ENCODE measurements at regions not wholly inside any gene's neighbourhood (a gene's known extent, or its start where the extent isn't known, plus 50 kb on each side); places are given as distances from the start of the nearest gene placed in this dataset.

DNA sequence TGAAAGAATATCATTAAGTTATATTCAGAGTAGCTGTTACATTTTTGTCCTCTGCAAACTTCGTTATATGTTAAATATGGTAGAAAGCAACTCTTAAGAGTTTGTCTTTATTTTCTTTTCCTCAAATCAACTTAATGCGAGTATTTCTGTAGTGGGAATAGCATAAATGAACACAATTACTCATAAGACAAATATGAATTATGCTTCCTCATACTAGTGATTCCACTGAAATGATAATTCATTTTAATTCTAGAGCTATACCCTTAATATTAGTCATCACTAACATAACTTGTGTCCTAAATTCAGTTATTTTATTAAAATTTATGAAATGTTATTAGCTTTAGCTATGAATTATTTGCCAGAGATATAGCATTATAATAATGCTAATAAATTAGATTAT is 820.6 kb upstream of the KCND2 start:
- TF ChIP-seq CTCF (IDR thresholded peaks at IDR 0.05) (no peak), POLR2A (IDR thresholded peaks at IDR 0.05) (no peak)
